Adrenal gland (tissue), 9 donors: ENCODE measurements at regions not wholly inside any gene's neighbourhood (a gene's known extent, or its start where the extent isn't known, plus 50 kb on each side); places are given as distances from the start of the nearest gene placed in this dataset.
"Not testable (repeated sequence)": the region's sequence is repeated elsewhere in the genome, so short reads cannot be mapped to it uniquely, and the experiment has no call there.

Experiments used
- DNase-seq, 7 donors: peaks; one replicate each; pipeline ENCODE4 v3.0.0-alpha.2; 2019 to 2020
- H3K27ac ChIP-seq, 5 donors: fragments of 200-600 bp; sonication (generic) in 4 of 5; 1 replicate in 3 of 5; 2 replicates in 2 of 5; pipeline versions ENCODE4 v1.5.1 to v1.8.0; 2016 to 2020; ENCODE audit warnings: mild to moderate bottlenecking in 1 of 5
- H3K27me3 ChIP-seq: fragments of 200-600 bp; 2 replicates; pipeline ENCODE4 v1.8.0; 2021
- H3K36me3 ChIP-seq, 2 donors: fragments of 200-600 bp; replicated peaks in 1 of 2; 1 replicate in 1 of 2; 2 replicates in 1 of 2; pipeline versions ENCODE4 v1.5.1 to v1.8.0; 2018 to 2022
- H3K4me1 ChIP-seq, 2 donors: fragments of 200-600 bp; replicated peaks in 1 of 2; 1 replicate in 1 of 2; 2 replicates in 1 of 2; pipeline versions ENCODE4 v1.5.1 to v1.8.0; 2018 to 2021
- H3K4me3 ChIP-seq, 4 donors: fragments of 200-600 bp; sonication (generic) in 3 of 4; one replicate each; pipeline ENCODE4 v1.5.1; 2016 to 2018
- H3K9me3 ChIP-seq, 3 donors: fragments of 200-600 bp; sonication (generic) in 1 of 3; replicated peaks in 1 of 3; 1 replicate in 2 of 3; 2 replicates in 1 of 3; pipeline versions ENCODE4 v1.5.1 to v1.8.0; 2016 to 2021
- POLR2A ChIP-seq, 2 donors: fragments of 450-650 bp; IDR thresholded peaks; one replicate each; pipeline ENCODE4 v1.6.1; 2017; ENCODE audit warnings: antibody characterized with exemption in 2 of 2, mild to moderate bottlenecking in 2 of 2, moderate library complexity in 1 of 2
- WGBS, 4 donors: extraction: QIAGEN DNeasy Blood & Tissue Kit in 2 of 4; methylation state at CpG; one replicate each; pipeline versions ENCODE4 v1.1.5 to v1.1.7; 2013 to 2017; 5-methylcytosine and 5-hydroxymethylcytosine counted together
- intact Hi-C, 2 donors: fragments of 100-400 bp; cut with DNase I; formaldehyde crosslinking; loops; one replicate each; pipeline versions ENCODE4 v1.14.1 to v1.15.0; 2022 to 2023
- TF ChIP-seq, protein P1 (sequence below), 6 experiments: fragments of 450-650 bp in 4 of 6; fragments of 200-600 bp in 2 of 6; sonication (generic) in 1 of 6; IDR thresholded peaks; 1 replicate in 5 of 6; 2 replicates in 1 of 6; pipeline versions ENCODE4 v1.5.1 to v1.8.0; 2016 to 2021; ENCODE audit warnings: antibody characterized with exemption in 6 of 6, mild to moderate bottlenecking in 2 of 6, moderate library complexity in 1 of 6
- donor health status: healthy with polysubstance abuse.
- donor health status: Bipolar disorder and iron deficiency.
- donor health status: DM: yes; HTN: yes; CAD: no.
- donor health status: DM: no; HTN: no; CAD: no.
- donor health status: DM: no; HTN: no; CAD: no.

DNA sequence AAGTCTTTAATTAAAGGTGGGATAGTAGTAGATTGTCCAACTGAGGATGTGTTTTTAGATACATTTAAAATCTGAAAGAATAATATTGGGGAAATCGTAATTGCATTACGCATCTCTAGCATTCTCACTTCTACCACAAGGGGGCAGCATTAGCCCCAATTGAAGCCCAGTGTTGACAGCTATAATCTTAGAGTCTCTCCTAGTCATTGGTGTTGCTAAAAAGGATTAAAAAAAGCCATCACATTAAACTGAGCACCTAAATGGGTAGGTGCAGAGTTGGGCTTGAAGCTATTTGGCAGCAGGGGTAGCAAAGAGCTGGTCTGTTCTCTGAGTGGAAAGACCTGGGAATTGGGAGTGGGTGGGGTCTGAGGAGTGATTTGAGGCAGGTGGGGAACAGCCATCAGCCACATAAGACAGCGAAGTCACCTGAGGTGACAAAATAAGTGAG, 177.2 kb downstream of the OSTF1 start:
- no peaks in the 10 kb centered on the region for H3K9me3 ChIP-seq
- TF ChIP-seq POLR2A (IDR thresholded peaks at IDR 0.05) = no peak
- TF ChIP-seq, protein P1, sequence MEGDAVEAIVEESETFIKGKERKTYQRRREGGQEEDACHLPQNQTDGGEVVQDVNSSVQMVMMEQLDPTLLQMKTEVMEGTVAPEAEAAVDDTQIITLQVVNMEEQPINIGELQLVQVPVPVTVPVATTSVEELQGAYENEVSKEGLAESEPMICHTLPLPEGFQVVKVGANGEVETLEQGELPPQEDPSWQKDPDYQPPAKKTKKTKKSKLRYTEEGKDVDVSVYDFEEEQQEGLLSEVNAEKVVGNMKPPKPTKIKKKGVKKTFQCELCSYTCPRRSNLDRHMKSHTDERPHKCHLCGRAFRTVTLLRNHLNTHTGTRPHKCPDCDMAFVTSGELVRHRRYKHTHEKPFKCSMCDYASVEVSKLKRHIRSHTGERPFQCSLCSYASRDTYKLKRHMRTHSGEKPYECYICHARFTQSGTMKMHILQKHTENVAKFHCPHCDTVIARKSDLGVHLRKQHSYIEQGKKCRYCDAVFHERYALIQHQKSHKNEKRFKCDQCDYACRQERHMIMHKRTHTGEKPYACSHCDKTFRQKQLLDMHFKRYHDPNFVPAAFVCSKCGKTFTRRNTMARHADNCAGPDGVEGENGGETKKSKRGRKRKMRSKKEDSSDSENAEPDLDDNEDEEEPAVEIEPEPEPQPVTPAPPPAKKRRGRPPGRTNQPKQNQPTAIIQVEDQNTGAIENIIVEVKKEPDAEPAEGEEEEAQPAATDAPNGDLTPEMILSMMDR (IDR thresholded peaks at IDR 0.05) = peak; percentile 65 to 96 (median 74)
- H3K4me3 ChIP-seq = no peak overlapping the region
- intact Hi-C loops = loop anchor here (10.0 kb wide), 2 partner anchors 589 to 599 kb away; no protein-coding TSS in a partner anchor
- H3K4me1 ChIP-seq = no peaks in the 10 kb centered on the region
- WGBS, 4 donors = 30 to 35% (median 30%) methylated on average over 3 of the region's 3 CpGs
- peak; percentile 34 to 69 (median 48) for DNase-seq
- H3K27me3 ChIP-seq = no peaks in the 10 kb centered on the region
- H3K27ac ChIP-seq = no peak overlapping the region
- no peaks in the 10 kb centered on the region for H3K36me3 ChIP-seq

GRCh38 chr9:75269197-75269596, 180.9 kb downstream of the OSTF1 start:
- intact Hi-C loops = loop anchor here (10.0 kb wide), 2 partner anchors 586 to 596 kb away; no protein-coding TSS in a partner anchor
- Histone ChIP-seq H3K27ac (no peak overlapping the region), H3K4me1 (no peaks in the 10 kb centered on the region), H3K9me3 (no peaks in the 10 kb centered on the region), H3K36me3 (no peaks in the 10 kb centered on the region), H3K4me3 (no peak overlapping the region), H3K27me3 (no peaks in the 10 kb centered on the region)
- DNase-seq = no peak
- TF ChIP-seq, protein P1 (IDR thresholded peaks at IDR 0.05) = no peak
- no peak for TF ChIP-seq POLR2A (IDR thresholded peaks at IDR 0.05)
- 81 to 90% (median 83%) methylated on average over 5 of the region's 5 CpGs for WGBS, 4 donors

DNA sequence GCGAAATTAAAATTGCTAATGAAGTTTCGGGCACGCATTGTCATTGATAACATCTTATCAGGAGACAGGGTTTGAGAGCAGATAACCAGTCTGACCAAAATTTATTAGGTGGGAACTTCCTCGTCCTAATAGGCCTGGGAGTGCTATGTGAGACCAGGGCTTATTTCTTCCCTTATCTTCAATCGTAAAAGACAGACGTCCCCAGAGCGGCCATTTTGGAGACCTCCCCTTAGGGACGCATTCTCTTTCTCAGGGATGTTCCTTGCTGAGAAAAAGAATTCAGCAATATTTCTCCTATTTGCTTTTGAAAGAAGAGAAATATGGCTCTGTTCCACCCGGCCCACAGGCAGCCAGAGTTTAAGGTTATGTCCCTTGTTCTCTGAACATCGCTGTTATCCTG, 184.7 kb downstream of the OSTF1 start:
- H3K27ac ChIP-seq, H3K36me3 ChIP-seq, DNase-seq, H3K27me3 ChIP-seq, H3K4me1 ChIP-seq, H3K4me3 ChIP-seq, intact Hi-C loops, H3K9me3 ChIP-seq: not testable (repeated sequence)
- WGBS, 4 donors = 86 to 89% (median 89%) methylated on average over 7 to 10 of the region's 10 CpGs

DNA sequence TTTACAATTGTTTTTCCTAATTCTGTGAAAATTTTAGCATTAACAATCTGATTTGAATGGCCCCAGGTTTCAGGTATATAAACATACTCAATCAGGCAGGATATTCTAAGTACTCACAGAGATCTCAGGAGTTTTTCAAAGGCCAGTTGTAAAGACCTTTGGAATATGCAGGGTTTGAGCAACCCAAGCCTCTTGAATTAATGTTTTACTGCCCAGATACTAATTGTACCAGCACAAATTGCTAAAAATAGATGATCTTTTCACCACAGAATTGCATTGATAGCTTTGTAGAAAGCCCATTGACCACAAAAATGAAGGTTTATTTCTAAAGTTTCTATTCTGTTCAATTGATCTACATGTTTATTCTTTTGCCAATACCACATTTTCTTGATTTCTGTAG, 186.5 kb downstream of the OSTF1 start:
- H3K4me3 ChIP-seq = no peak overlapping the region
- H3K36me3 ChIP-seq = no peaks in the 10 kb centered on the region
- no peak for TF ChIP-seq POLR2A (IDR thresholded peaks at IDR 0.05)
- TF ChIP-seq, protein P1 (IDR thresholded peaks at IDR 0.05) = no peak
- H3K27ac ChIP-seq = no peak overlapping the region
- DNase-seq = no peak
- no peaks in the 10 kb centered on the region for H3K9me3 ChIP-seq
- intact Hi-C loops = no loop called here
- no peaks in the 10 kb centered on the region for H3K27me3 ChIP-seq
- H3K4me1 ChIP-seq = no peaks in the 10 kb centered on the region

- no peak for DNase-seq
- no peak overlapping the region for H3K27ac ChIP-seq
- intact Hi-C loops = no loop called here
- WGBS, 4 donors = 79 to 92% (median 88%) methylated on average over 1 of the region's 1 CpG
- H3K4me3 ChIP-seq = no peak overlapping the region
- no peaks in the 10 kb centered on the region for H3K4me1 ChIP-seq
- no peaks in the 10 kb centered on the region for H3K36me3 ChIP-seq
- TF ChIP-seq, protein P1 (IDR thresholded peaks at IDR 0.05) = no peak
- TF ChIP-seq POLR2A (IDR thresholded peaks at IDR 0.05) = no peak
- no peaks in the 10 kb centered on the region for H3K27me3 ChIP-seq
- H3K9me3 ChIP-seq = no peaks in the 10 kb centered on the region
Measured at GRCh38 chr9:75282047-75282446, 193.7 kb downstream of the OSTF1 start.
